HepG2 (cell line): ENCODE measurements at regions not wholly inside any gene's neighbourhood (a gene's known extent, or its start where the extent isn't known, plus 50 kb on each side); places are given as distances from the start of the nearest gene placed in this dataset.
"Not testable (repeated sequence)": the region's sequence is repeated elsewhere in the genome, so short reads cannot be mapped to it uniquely, and the experiment has no call there.

ENCODE experiments used
- ATAC-seq: fragments of 200-7000 bp; cut with Tn5 transposase; 3 replicates; pipeline ENCODE4 v1.9.1; 2020; ENCODE audit warnings: mild to moderate bottlenecking, moderate library complexity
- BruUV-seq: library from RNA; stranded (reverse); fragments of 400-500 nt; replicated peaks from 2 replicates; lab custom pipeline; 2021; lab: Mats Ljungman, UMichigan
- CTCF ChIA-PET: fragments of 300-600 bp; formaldehyde crosslinking; extraction: SDS; loops from one replicate; lab custom pipeline; 2021; ENCODE audit warnings: low total read pairs, inconsistent platforms, low intra/inter-chr PET ratio; lab: Yijun Ruan, JAX
- POLR2A ChIA-PET: fragments of 350-600 bp; sonication (Branson Sonifier 250); formaldehyde crosslinking; loops from one replicate; lab custom pipeline; 2020; ENCODE audit warnings: antibody characterized with exemption, inconsistent platforms; lab: Yijun Ruan, JAX
- DNase-seq: peaks from one replicate; pipeline ENCODE4 v3.0.0-alpha.2; 2015; ENCODE audit warnings: low spot score
- FAIRE-seq: peaks from 3 replicates; lab custom pipeline; 2011; peaks lifted over from hg19 to GRCh38; lab: Jason Lieb, UNC
- H2AFZ ChIP-seq: one replicate; pipeline ENCODE4 v1.6.1; 2011; ENCODE audit warnings: low read length, inconsistent platforms
- H3K27ac ChIP-seq: fragments of 300-600 bp; 3 replicates; pipeline ENCODE4 v1.8.0; 2011; ENCODE audit warnings: mixed run types, mild to moderate bottlenecking, mixed read lengths, low read length, inconsistent platforms; ENCODE audit not compliant: insufficient read depth; ENCODE audit errors: extremely low read length
- H3K27me3 ChIP-seq, 2 experiments: fragments of 200-600 bp in 1 of 2; 2 replicates in 1 of 2; 3 replicates in 1 of 2; pipeline versions ENCODE4 v1.6.0 to v1.8.0; 2011; ENCODE audit warnings: low read length in 2 of 2, mild to moderate bottlenecking in 2 of 2, moderate library complexity in 2 of 2, inconsistent platforms in 1 of 2; ENCODE audit not compliant: insufficient read depth in 2 of 2, control insufficient read depth in 1 of 2
- H3K36me3 ChIP-seq, 2 experiments: fragments of 200-600 bp in 1 of 2; replicated peaks in 1 of 2; 2 replicates in 1 of 2; 3 replicates in 1 of 2; pipeline versions ENCODE4 v1.5.1 to v1.8.0; 2011; ENCODE audit warnings: low read length in 2 of 2, inconsistent platforms in 1 of 2; ENCODE audit not compliant: insufficient read depth in 2 of 2, control insufficient read depth in 1 of 2
- H3K4me1 ChIP-seq: 2 replicates; pipeline ENCODE4 v1.5.1; 2012; ENCODE audit warnings: low read length, inconsistent platforms; ENCODE audit not compliant: insufficient read depth
- H3K4me2 ChIP-seq: 2 replicates; pipeline ENCODE4 v1.6.0; 2011; ENCODE audit warnings: low read depth, low read length, inconsistent platforms
- H3K4me3 ChIP-seq, 3 experiments: fragments of 200-600 bp in 1 of 3; sonication (generic), shearing (Covaris generic) in 1 of 3; replicated peaks in 1 of 3; 2 replicates each; pipeline ENCODE4 v1.5.1; 2011 to 2016; ENCODE audit warnings: low read length in 3 of 3, inconsistent platforms in 2 of 3, low read depth in 2 of 3, mild to moderate bottlenecking in 2 of 3, control low read depth in 1 of 3, mixed read lengths in 1 of 3; ENCODE audit not compliant: insufficient read depth in 1 of 3
- H3K79me2 ChIP-seq: one replicate; pipeline ENCODE4 v1.6.1; 2011; ENCODE audit warnings: low read length, inconsistent platforms; ENCODE audit not compliant: insufficient read depth
- H3K9ac ChIP-seq: 2 replicates; pipeline ENCODE4 v1.6.0; 2011; ENCODE audit warnings: mild to moderate bottlenecking, low read depth, low read length, inconsistent platforms; ENCODE audit not compliant: insufficient read depth
- H3K9me3 ChIP-seq: 2 replicates; pipeline ENCODE4 v1.5.1; 2012; ENCODE audit warnings: mild to moderate bottlenecking, low read length
- H4K20me1 ChIP-seq: 2 replicates; pipeline ENCODE4 v1.6.0; 2011; ENCODE audit warnings: inconsistent platforms, mild to moderate bottlenecking, low read length, moderate library complexity; ENCODE audit not compliant: insufficient read depth
- ATRX ChIP-seq: sonication (generic); formaldehyde crosslinking; IDR thresholded peaks from 2 replicates; pipeline ENCODE4 v1.4.0; 2020; ENCODE audit warnings: missing genetic modification reagents, borderline replicate concordance
- GTF2F1 ChIP-seq: fragments of 150-350 bp; IDR thresholded peaks from 2 replicates; pipeline ENCODE4 v1.6.1; 2014; ENCODE audit warnings: low read length
- SP1 ChIP-seq, 2 experiments: fragments of 450-650 bp in 1 of 2; sonication (generic) in 1 of 2; formaldehyde crosslinking in 1 of 2; IDR thresholded peaks; 2 replicates each; pipeline versions ENCODE4 v1.4.0 to v1.6.1; 2016 to 2020; ENCODE audit warnings: missing genetic modification reagents in 1 of 2
- ZNF580 ChIP-seq: IDR thresholded peaks from 2 replicates; pipeline ENCODE4 v1.6.1; 2016; ENCODE audit warnings: low read depth, borderline replicate concordance
- WGBS: methylation state at CpG from one replicate; pipeline ENCODE4 v1.1.6; 2017; ENCODE audit warnings: low lambda C conversion rate; 5-methylcytosine and 5-hydroxymethylcytosine counted together
- in situ Hi-C: cut with HindIII; loops from 2 replicates; pipeline ENCODE4 v1.10.0; 2017; ENCODE audit warnings: low pct_unique_long_range_greater_than_20kb; ENCODE audit not compliant: extremely low pct_ligation_motif_present
- intact Hi-C: fragments of 100-400 bp; cut with micrococcal nuclease; formaldehyde crosslinking; loops from one replicate; pipeline ENCODE4 v1.10.0; 2022; ENCODE audit not compliant: unreplicated experiment
- TF ChIP-seq, protein P1 (sequence below): sonication (generic); formaldehyde crosslinking; IDR thresholded peaks from 2 replicates; pipeline ENCODE4 v1.8.0; 2023; ENCODE audit warnings: mild to moderate bottlenecking, missing genetic modification reagents

- H3K27ac ChIP-seq, H3K4me1 ChIP-seq, CTCF ChIA-PET, POLR2A ChIA-PET, ATAC-seq, intact Hi-C loops, H3K9ac ChIP-seq, H3K9me3 ChIP-seq, DNase-seq, H3K4me2 ChIP-seq, H3K79me2 ChIP-seq, BruUV-seq, H3K36me3 ChIP-seq, in situ Hi-C loops, H2AFZ ChIP-seq, H3K4me3 ChIP-seq, H4K20me1 ChIP-seq, H3K27me3 ChIP-seq, FAIRE-seq: not testable (repeated sequence)
- 69% methylated on average over 21 of the region's 22 CpGs for WGBS
Observed at GRCh38 chr4:135447598-135447997, 1246.0 kb upstream of the PABPC4L start.

DNA sequence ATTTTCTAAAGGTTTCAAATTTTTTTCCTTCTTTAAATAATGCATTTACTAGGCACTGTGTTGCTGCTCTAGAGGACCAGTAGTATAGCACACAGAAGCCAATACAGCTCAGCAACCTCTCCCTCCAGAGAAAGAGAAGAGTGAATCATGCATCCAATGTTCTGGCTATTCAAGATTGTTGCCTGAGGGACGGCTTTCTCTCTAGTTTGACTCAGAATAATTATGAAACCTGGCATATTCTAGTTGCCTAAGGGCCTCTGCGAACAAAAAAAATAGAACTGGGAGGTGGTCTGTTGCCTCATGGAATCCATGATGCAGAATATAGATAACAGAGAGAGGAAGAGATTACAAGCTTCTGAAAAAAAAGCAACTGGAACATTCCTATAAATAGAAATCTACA, 1233.3 kb upstream of the PABPC4L start:
- no peak overlapping the region for H3K9ac ChIP-seq
- 0% methylated on average over 2 of the region's 2 CpGs for WGBS
- no TSS peak for BruUV-seq
- no peaks in the 10 kb centered on the region for H3K27me3 ChIP-seq
- no peaks in the 10 kb centered on the region for H3K79me2 ChIP-seq
- intact Hi-C loops: no loop called here
- no peaks in the 10 kb centered on the region for H4K20me1 ChIP-seq
- ATAC-seq: no peak
- no peak for TF ChIP-seq ZNF580 (CRISPR knock-in tag)
- TF ChIP-seq, protein P1, sequence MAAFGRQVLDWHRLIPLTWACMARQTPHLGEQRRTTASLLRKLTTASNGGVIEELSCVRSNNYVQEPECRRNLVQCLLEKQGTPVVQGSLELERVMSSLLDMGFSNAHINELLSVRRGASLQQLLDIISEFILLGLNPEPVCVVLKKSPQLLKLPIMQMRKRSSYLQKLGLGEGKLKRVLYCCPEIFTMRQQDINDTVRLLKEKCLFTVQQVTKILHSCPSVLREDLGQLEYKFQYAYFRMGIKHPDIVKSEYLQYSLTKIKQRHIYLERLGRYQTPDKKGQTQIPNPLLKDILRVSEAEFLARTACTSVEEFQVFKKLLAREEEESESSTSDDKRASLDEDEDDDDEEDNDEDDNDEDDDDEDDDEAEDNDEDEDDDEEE: no peak
- no peak for TF ChIP-seq SP1 (IDR thresholded peaks at IDR 0.05)
- TF ChIP-seq SP1 (CRISPR knock-in tag; IDR thresholded peaks at IDR 0.05): no peak
- no peak for TF ChIP-seq ATRX
- no peak for TF ChIP-seq GTF2F1
- TF ChIP-seq, all 625 proteins: peak for 0
- DNase-seq: no peak
- no peak overlapping the region for H3K27ac ChIP-seq
- no peak overlapping the region for H3K4me2 ChIP-seq
- in situ Hi-C loops: no loop called here
- CTCF ChIA-PET: no interaction called here
- no peaks in the 10 kb centered on the region for H3K4me1 ChIP-seq
- no peak for FAIRE-seq
- no peak overlapping the region for H2AFZ ChIP-seq
- POLR2A ChIA-PET: no interaction called here
- H3K36me3 ChIP-seq: no peaks in the 10 kb centered on the region
- peaks cover 10% of the 10 kb centered on the region; the same call in 1 of the 2 replicates for H3K9me3 ChIP-seq
- H3K4me3 ChIP-seq: no peak overlapping the region
